HG03571 (cell line): ENCODE measurements at regions not wholly inside any gene's neighbourhood (a gene's known extent, or its start where the extent isn't known, plus 50 kb on each side); places are given as distances from the start of the nearest gene placed in this dataset.

Experiments
- ATAC-seq: cut with Tn5 transposase; IDR thresholded peaks from one replicate; pipeline ENCODE4 v1.9.1; 2021; ENCODE audit not compliant: unreplicated experiment

DNA sequence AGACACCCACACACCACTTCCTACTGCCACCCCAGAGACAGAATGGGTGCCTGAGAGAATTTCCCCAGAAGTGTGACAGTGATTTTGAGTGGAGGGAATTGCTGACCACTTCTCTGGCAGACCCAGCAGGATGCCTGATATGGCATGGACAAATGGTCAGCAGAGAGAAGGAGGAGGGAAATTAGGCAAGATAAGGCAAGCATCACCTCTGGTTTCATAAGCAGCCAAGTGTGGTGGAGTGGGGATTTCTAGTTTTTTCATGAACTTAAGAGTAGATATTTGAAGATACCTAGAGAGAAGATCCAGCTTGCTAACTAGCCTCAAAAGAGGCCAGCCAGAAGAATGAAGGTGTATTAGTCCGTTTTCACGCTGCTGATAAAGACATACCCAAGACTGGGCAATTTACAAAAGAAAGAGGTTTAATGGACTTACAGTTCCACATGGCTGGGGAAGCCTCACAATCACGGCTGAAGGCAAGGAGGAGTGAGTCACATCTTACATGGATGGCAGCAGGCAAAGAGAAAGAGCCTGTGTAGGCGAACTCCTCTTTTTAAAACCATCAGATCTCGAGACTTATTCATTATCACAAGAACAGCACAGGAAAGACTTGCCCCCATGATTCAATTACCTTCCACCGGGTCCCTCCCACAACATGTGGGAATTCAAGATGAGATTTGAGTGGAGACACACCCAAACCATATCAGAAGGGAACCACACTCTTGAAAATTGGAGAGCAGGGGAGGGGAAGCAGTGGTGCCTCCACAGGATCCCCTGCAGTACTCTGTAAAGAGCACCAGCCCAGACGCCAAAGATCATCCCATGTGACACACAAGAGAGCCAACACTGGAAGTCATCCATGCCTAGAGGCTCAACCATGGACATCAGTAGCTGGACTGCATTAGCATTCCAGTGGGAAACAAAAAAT is 64.2 kb downstream of the RBM43 start:
- no peak for ATAC-seq

- no peak for ATAC-seq
These were observed 68.1 kb downstream of the RBM43 start for GRCh38 chr2:151193576-151193975.

DNA sequence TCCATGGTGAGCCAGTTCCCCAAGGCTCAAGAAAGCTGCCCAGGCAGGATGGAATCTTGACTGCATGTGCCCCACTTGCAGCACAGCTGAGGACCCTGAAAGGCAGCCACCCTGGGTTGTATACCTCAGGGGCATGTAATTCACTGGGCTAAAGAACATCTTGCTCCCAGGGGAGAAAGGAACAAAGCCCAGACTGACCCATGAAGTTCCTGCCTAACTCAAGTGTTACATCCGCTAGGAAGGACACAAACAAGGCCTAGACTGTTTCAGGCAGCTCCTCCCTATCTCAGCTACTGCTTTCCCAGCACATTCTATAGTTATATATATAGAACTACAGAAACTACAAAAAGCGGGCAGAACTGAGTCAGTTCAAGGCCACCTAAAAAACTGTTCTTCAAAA is 69.0 kb downstream of the RBM43 start:
- no peak for ATAC-seq

- no peak for ATAC-seq
These were observed 70.7 kb downstream of the RBM43 start for GRCh38 chr2:151191001-151191400.

DNA sequence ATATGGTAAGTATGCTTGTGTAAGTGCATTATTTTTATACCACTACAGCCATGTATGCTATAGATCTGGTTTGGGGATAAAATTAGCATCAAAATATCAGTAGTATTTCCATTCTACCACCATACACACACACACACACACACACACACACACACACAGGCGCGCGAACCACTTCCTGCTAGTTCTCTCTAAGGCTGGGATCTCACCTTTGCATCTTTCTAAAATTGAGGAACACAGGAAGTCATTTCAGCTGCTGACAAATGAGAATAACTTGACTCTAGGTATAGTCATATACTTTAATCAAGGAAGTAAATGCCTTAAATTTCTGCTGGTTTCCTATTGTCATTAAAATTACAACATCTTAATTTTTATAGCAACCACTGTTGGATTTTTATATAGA is 72.5 kb downstream of the RBM43 start:
- no peak for ATAC-seq

DNA sequence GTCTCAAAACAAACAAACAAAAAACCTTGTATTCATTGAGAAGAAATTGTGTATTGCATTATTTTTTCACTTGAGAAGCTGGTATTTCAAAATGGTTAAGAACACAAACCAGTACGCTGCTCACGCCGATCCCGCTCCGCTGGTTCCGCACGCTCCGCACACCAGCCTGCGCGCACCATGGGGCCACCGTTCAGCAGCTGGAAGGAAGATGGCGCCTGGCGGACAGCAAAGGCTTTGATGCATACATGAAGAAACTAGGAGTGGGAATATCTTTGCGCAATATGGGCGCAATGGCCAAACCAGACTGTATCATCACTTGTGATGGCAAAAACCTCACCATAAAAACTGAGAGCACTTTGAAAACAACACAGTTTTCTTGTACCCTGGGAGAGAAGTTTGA is 75.7 kb downstream of the RBM43 start:
- no peak for ATAC-seq

DNA sequence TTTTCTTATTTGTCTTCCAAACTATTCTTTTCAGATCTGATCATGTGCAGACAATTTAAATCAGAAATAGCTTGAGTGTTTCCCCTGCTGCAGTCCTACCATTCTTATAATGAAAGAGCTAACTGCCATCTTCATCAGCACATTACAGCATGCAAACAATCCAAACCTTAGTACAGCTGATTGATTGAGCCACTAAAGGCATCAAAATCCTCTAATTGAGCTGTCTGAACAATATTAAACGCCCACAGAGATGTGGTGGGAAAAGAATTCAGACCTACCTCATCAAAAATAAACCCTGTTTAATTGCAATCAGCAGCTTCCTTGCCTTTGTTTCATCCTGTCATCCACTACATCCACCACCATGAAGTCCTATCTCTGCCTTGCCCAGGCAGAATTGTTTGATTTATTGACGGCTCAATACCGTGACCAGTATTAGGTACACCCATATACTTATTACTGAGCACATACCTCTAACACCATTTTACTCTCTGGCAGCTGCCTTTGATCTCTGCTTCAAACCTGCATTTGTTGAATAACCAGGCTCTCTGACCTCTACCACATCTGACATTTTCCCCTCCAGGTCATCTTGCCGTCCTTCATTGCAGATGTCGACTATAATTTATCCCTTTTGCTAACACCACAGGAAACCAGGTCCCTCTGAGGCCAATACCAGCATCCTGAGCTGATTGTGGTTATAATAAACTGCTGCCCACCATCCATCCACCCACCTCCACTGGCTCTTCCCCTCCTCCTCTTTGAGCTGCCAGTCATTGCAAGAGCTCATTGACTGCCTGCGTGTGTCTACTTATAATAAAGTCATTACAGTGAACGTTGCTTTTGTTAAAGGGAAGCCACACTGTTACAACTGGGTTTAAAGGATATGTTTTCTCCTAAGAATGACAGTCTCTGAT is 78.5 kb downstream of the RBM43 start:
- ATAC-seq, result no peak

DNA sequence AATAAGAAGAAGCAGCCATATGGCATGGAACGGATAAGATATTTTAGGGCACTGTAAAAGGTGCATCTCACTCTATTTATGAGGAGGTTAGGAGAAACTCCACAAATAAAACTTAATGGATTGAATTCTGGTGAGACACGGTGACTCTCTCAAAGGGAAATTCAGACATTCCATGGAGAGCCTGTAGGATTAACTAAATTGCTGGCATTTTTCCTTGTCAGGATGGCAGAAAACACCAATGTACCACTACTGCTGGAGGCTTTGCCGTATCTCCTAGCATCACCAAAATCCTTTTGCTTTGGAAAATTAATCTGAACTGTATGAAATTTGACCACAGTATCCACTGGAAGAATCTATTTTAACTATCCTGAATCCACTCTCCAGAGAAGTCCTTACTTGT is 79.3 kb downstream of the RBM43 start:
- no peak for ATAC-seq

- ATAC-seq, result no peak
These were observed 80.1 kb downstream of the RBM43 start for GRCh38 chr2:151181524-151181923.

GRCh38 chr2:151180123-151180522 is 81.5 kb downstream of the RBM43 start:
- ATAC-seq, result no peak

DNA sequence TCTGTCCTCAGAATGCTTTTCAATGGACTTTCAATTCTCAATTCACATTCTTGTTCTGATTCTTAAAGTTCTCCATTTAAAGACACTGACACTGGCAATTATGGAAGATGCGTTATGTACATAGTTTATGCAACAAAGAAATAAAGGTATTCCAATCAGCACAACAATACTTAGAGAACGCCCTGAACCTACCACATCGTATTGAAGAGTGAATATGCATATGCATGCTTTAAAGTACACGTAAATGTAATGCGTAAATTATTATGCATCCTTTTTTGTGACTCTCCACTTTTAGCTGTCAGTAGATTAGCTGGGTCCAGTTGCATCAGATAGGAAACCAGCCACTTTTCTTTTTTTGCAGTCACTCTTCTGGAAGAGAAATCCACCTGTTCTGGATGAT is 83.5 kb downstream of the RBM43 start:
- ATAC-seq, result no peak

DNA sequence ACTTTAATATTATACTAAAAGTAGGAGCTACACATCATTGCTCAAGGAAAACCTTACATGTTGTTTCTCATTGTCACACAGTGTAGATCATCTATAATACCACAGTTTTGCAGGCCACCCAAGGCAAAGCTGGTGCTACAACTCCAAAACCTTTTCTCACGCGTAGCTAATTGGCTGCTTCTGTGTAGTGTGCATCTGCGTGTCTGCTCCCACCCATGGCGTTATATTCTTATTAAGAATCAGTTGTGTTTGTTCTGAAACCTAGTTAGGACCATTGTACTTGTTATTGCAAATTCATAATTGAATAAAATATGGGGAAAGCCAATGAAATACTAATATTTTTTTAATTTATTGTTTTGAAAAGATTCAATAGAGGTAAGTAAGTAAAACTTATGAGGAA is 83.9 kb downstream of the RBM43 start:
- ATAC-seq, result no peak

DNA sequence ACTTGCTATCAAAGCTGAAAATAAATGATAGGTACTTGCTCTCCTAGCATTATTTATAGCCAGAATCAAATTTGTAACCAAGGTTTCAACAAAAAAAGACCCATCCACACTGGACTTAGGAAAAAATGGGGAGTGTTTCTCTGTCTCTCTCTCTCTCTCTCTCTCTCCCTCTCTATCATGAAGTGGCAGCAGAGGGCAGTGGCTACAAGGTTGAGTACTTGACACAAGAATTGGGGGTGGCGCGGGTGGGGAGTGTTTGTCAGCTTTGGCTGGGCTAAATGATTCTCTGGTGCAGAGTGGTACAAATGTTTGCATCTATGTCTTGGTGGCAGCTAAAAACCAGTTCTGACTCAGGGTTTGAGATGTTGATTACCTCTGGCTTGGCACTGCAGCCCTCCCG is 85.0 kb downstream of the RBM43 start:
- no peak for ATAC-seq

- no peak for ATAC-seq
These were observed 85.8 kb downstream of the RBM43 start for GRCh38 chr2:151175864-151176263.

DNA sequence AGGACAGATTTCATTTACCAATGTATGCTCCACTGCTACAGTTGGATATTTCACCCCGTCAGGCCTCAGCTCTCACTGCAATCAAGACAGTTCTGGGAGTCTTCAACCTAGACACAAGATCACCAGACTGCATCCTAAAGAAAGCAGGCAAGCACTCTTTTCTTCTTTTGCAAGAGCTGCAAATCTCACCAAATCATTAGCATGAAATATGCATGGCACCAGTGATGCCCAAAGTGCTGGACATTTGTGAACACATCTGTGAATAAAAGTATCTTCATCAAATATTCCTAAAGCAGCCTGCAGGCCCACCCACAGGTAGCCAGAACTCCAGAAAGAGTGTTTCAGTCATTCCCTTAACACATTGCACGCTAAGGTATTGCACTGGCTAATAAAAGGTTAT is 87.5 kb downstream of the RBM43 start:
- ATAC-seq, result no peak

DNA sequence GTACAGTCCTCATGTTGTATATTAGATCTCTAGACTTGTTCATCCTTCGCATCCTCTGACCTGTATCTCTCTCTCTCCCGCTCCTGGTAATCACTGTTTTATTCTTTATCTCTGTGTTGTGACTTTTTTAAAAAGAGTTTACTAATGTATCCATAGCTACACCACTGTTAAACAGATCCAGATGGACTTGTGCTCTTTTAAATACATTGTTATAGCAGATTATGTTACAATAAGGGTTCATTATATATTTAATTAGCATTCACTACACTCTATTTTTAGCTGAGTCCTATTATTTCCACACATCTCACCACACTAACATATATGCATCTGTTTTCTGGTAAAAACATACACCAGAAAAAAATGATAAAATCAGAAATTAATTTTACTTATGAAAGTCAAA is 90.5 kb downstream of the RBM43 start:
- no peak for ATAC-seq

- ATAC-seq, result no peak
These were observed 95.3 kb downstream of the RBM43 start for GRCh38 chr2:151166410-151166809.

GRCh38 chr2:151165105-151165684 is 96.5 kb downstream of the RBM43 start:
- no peak for ATAC-seq

GRCh38 chr2:151161821-151162551 is 99.7 kb downstream of the RBM43 start:
- no peak for ATAC-seq

DNA sequence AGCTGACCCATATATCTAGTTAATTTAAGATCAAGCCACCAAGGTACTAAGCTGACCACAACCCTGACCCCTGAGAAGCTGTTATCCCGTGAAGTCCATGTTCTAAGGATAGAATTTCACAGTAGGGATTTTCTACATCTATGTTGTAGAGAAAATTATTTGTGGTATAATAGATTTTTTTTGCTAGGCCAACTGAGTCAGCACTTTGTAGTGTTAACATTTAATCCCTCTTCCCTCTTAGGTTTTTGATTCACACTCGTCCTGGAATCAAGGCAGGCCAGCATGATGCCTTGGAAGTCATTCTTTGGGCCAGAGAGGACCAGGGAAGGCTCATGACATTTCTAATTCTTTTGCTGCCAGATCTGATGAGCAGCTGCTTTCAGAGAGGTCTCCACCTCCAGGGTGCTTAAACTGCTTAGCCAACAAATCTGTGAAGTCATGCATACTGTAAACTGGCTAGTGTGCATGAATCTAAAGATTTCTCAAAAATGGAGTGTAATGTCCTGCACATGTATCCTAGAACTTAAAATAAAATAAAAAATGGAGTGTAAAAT is 102.5 kb downstream of the RBM43 start:
- no peak for ATAC-seq
